Left cardiac atrium (tissue), 4 donors: ENCODE measurements at regions not wholly inside any gene's neighbourhood (a gene's known extent, or its start where the extent isn't known, plus 50 kb on each side); places are given as distances from the start of the nearest gene placed in this dataset.
"Not testable (repeated sequence)": the region's sequence is repeated elsewhere in the genome, so short reads cannot be mapped to it uniquely, and the experiment has no call there.

Experiments
- ATAC-seq, 2 donors: fragments of 200-7000 bp; cut with Tn5 transposase; one replicate each; pipeline ENCODE4 v1.9.1; 2020; ENCODE audit warnings: mild to moderate bottlenecking in 2 of 2, moderate library complexity in 2 of 2
- DNase-seq: peaks from one replicate; pipeline ENCODE4 v3.0.0-alpha.2; 2020
- intact Hi-C, 2 donors: fragments of 100-400 bp; cut with DNase I; formaldehyde crosslinking; loops; one replicate each; pipeline versions ENCODE4 v1.14.1 to v1.15.1; 2022 to 2023
- donor health status: DM: no; HTN: yes; CAD: no.
- donor health status: DM: no; HTN: yes; CAD: no; lungs with severe emphysema.
- donor health status: DM: yes; HTN: yes; CAD: no.
- donor health status: Dilated cardiomyopathy.

- ATAC-seq, intact Hi-C loops, DNase-seq: not testable (repeated sequence)
Observed at GRCh38 chr4:15206526-15206925, 204.2 kb downstream of the CPEB2 start.

GRCh38 chr4:15213302-15213970 lies 211.2 kb downstream of the CPEB2 start:
- intact Hi-C loops: no loop called here
- DNase-seq: no peak
- peak in 1 of 2 donors; percentile 78 for ATAC-seq

GRCh38 chr4:15215109-15215508 lies 212.7 kb upstream of the C1QTNF7 start:
- intact Hi-C loops: no loop called here
- peak in 1 of 2 donors; percentile 12 for ATAC-seq

GRCh38 chr4:15226203-15226602 lies 201.6 kb upstream of the C1QTNF7 start:
- intact Hi-C loops: no loop called here
- no peak for ATAC-seq
- no peak for DNase-seq

More at GRCh38 chr4:15215109-15215508, 212.7 kb upstream of the C1QTNF7 start:
- no peak for DNase-seq

GRCh38 chr4:15231265-15232091 lies 196.4 kb upstream of the C1QTNF7 start:
- ATAC-seq: peak; percentile 82 to 88
- DNase-seq: peak; percentile 77
- intact Hi-C loops: no loop called here

DNA sequence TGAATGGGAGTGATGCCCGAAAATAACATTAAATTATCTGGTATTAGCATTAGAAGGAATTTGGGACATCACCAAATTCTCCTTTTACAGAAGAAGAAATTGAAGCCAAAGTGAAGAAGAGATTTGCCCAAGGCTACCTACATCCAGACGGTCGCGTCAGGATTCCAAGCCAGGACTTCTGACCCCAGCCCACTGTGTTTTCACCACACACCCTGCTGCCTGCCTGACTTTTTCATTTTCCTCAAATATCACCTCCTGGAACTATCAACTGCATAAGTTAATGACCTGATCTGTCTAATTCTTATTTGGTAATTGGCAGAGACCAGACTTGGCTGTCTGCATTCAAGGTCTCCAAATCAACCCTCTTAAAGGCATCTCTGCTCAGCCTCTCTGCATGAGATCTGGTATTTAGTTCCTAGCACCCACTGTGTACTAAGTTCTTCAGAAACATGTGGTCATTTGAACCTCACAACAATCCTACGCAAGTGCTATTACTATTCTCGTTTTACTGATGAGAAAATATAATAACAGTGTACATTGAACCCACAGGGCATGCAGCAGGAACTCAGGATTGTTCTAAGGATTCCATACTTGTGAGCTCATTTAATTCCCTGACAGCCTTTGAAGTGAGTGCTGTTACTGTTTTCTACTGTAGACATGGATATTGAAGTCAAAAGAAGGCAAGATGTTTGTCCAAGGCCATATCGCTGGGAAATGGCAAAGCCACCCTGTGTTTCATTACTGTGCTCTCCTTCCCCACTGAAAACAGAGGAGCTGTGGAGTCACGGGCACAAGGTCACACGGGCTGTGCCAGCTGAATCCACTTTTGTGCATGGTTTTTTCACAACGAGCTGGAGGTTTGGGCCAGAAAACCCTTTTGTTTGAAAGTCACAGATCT lies 195.2 kb upstream of the C1QTNF7 start:
- intact Hi-C loops: no loop called here
- no peak for DNase-seq
- no peak for ATAC-seq

DNA sequence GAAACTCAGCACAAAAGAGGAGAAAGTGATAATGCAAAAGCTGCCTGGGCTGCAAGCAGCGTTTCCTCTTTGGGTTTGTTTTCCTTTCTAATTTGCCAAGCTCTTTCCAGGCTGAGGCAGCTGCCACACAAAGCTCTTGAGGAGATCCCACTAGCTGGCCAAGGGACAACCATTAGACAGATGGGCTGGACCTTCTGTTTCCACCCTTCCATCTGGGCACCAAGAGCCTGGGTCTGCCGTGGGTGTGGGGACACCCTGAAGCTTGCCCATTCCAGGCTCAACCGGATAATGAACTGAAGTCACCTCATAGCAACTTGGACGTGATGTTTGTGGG lies 194.6 kb upstream of the C1QTNF7 start:
- DNase-seq (no peak), ATAC-seq (peak; percentile 9 to 23)
- intact Hi-C loops: no loop called here

- peak in 1 of 2 donors; percentile 7 for ATAC-seq
- DNase-seq: no peak
- intact Hi-C loops: no loop called here
Observed at GRCh38 chr4:15233626-15234025, 194.2 kb upstream of the C1QTNF7 start.

- intact Hi-C loops: no loop called here
- DNase-seq: no peak
- ATAC-seq: peak in 1 of 2 donors; percentile 50
Observed at GRCh38 chr4:15234116-15234855, 193.5 kb upstream of the C1QTNF7 start.

DNA sequence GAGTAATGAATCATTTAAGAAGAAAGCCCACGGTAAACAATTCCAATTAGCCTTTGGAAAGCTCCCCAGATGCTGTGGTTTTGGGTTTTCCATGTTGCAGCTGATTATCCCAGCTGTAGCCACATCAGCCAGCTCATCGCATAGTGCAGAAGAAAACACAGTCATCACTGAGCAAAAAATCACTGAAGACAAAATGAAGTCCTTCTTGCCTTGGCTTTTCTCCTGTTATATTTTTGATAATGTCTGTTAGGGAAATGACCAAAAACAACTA lies 193.0 kb upstream of the C1QTNF7 start:
- ATAC-seq (peak in 1 of 2 donors; percentile 60), DNase-seq (no peak)
- intact Hi-C loops: loop anchor here (5.0 kb wide), 2 partner anchors 163 to 223 kb away; no protein-coding TSS in a partner anchor

GRCh38 chr4:15235135-15235534 lies 192.7 kb upstream of the C1QTNF7 start:
- DNase-seq (no peak), ATAC-seq (no peak)
- intact Hi-C loops: loop anchor here (5.0 kb wide), 2 partner anchors 162 to 222 kb away; no protein-coding TSS in a partner anchor

DNA sequence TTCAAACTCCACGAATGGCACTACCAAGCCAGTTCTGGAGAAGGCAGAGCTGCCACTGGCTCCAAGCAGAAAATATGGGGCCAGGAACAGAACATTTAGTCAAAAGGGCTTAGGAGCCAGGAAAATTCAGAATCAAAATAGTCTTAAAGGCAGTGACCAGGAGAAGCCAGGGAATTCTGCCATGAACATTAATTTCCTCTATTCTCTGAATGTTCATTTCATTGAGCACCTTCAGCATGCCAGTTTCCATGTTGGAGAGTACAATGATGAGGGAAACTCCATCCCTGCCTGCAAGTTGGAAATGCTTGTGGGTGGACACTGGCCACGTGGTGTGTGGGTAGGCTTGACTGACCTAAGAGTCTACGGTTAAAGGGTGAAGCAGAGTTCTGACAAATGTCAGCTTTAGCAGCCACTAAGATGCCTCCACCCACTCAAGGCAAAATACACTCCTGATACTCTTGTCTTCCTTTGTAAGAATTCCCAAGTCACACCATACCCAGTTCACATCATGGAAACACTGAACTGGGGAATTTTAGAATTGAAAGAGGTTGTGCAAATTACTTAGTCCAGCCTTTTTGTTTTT lies 190.1 kb upstream of the C1QTNF7 start:
- no peak for ATAC-seq
- intact Hi-C loops: loop anchor here (2.0 to 5.0 kb wide), 3 partner anchors 160 to 221 kb away; no protein-coding TSS in a partner anchor
- DNase-seq: no peak

DNA sequence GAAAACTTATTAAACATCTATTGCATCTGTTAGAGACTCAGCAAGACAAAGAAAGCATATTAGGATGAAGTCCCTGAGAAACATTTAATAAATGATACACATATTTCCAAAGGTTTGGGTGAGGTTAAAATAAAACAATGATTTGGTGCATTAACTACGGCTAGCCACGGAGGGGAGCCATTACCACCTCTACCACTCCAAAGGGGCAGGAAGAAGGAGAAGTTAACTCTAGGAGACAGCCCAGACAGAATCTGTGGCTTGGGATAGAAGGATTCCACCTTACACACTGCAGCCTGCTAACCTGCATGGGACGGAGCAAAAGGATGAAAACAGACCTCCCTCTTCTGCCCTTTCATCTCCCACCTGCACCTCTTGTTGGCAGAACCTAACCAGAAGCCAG lies 189.1 kb upstream of the C1QTNF7 start:
- ATAC-seq (peak; percentile 69 to 72), DNase-seq (no peak)
- intact Hi-C loops: loop anchor here (2.0 to 5.0 kb wide), 3 partner anchors 159 to 220 kb away; no protein-coding TSS in a partner anchor

GRCh38 chr4:15239866-15240265 lies 188.0 kb upstream of the C1QTNF7 start:
- intact Hi-C loops: loop anchor here (2.0 to 5.0 kb wide), 3 partner anchors 157 to 219 kb away; no protein-coding TSS in a partner anchor
- ATAC-seq (peak; percentile 60 to 78), DNase-seq (no peak)

DNA sequence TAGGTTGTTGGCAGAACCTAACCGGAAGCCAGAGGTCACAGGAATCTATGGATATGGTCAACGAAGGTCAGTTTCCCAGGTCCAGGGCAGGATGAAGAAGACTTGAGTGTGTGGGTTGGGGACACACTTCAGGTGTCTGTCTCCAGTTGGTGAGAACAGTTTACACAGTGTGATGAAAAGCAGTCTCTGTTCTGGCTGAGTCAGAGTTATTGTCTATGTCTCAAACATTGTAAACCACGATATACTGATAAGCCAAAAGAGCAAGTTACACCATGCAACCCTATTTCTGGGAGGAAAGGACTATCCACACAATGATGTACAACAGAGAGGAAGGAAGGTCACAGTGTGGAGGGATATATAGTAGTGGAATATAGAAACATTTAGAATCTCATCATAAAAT lies 187.1 kb upstream of the C1QTNF7 start:
- intact Hi-C loops: no loop called here
- DNase-seq (no peak), ATAC-seq (peak in 1 of 2 donors; percentile 35)

- ATAC-seq: no peak
- intact Hi-C loops: no loop called here
- DNase-seq: no peak
Observed at GRCh38 chr4:15242021-15242420, 185.8 kb upstream of the C1QTNF7 start.

GRCh38 chr4:15244354-15244753 lies 183.5 kb upstream of the C1QTNF7 start:
- ATAC-seq (no peak), DNase-seq (no peak)
- intact Hi-C loops: no loop called here

DNA sequence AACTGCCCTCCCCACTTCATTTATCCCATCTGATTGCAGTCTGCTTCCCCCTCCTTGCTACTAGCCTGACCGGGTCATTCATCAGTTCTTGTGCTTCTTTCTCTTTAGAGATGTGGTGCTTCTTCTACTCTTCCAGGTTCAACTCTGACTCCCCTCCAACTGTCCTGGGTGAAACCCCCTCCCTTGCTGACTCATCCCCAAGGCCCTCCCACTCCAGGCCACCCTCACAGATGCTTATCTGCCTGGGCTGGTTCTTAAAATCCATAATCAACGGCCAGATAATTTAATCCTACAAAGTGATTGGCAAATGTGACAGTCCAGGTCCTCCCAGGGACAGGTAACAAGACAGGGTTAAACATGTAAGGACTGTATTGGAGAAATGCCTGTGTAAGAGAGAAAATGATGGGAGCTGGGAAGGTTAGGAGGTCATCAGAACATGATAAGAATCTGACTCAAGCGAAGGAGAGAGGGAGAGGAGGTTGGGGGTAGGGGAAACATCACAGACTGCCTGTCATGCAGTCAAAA lies 182.8 kb upstream of the C1QTNF7 start:
- ATAC-seq: no peak
- intact Hi-C loops: no loop called here
- DNase-seq: no peak
